Activated CD4-positive, alpha-beta T cell treated with anti-CD3 and anti-CD28 coated beads, Interleukin-2, amount 50 U/mL, for 16 hours (primary cell): ENCODE measurements at regions not wholly inside any gene's neighbourhood (a gene's known extent, or its start where the extent isn't known, plus 50 kb on each side); places are given as distances from the start of the nearest gene placed in this dataset.
"Not testable (repeated sequence)": the region's sequence is repeated elsewhere in the genome, so short reads cannot be mapped to it uniquely, and the experiment has no call there.

Source experiments
- DNase-seq: peaks from one replicate; pipeline ENCODE4 v3.0.0-alpha.2; 2020

GRCh38 chr11:115985896-115986295, 481.7 kb upstream of the CADM1 start:
- no peak for DNase-seq

- DNase-seq, result no peak
Measured at GRCh38 chr11:115984228-115984627, 480.0 kb upstream of the CADM1 start.

- DNase-seq, result no peak
Measured at GRCh38 chr11:115982666-115983065, 478.5 kb upstream of the CADM1 start.

- no peak for DNase-seq
Measured at GRCh38 chr11:115981814-115982471, 477.7 kb upstream of the CADM1 start.

- DNase-seq, result no peak
Measured at GRCh38 chr11:115981104-115981481, 476.9 kb upstream of the CADM1 start.

GRCh38 chr11:115980337-115981103, 476.3 kb upstream of the CADM1 start:
- no peak for DNase-seq

- no peak for DNase-seq
Measured at GRCh38 chr11:115974703-115975102, 470.5 kb upstream of the CADM1 start.

GRCh38 chr11:115967203-115967602, 463.0 kb upstream of the CADM1 start:
- not testable (repeated sequence) for DNase-seq

GRCh38 chr11:115965767-115966504, 461.7 kb upstream of the CADM1 start:
- DNase-seq, result no peak

GRCh38 chr11:115964091-115964490, 459.9 kb upstream of the CADM1 start:
- DNase-seq, result no peak

- DNase-seq, result no peak
Measured at GRCh38 chr11:115963156-115963555, 458.9 kb upstream of the CADM1 start.

GRCh38 chr11:115961159-115962003, 457.2 kb upstream of the CADM1 start:
- no peak for DNase-seq

GRCh38 chr11:115959081-115959486, 454.9 kb upstream of the CADM1 start:
- DNase-seq, result no peak

GRCh38 chr11:115958089-115959000, 454.1 kb upstream of the CADM1 start:
- DNase-seq, result no peak

GRCh38 chr11:115955803-115956202, 451.6 kb upstream of the CADM1 start:
- DNase-seq, result no peak

- DNase-seq, result no peak
Measured at GRCh38 chr11:115950660-115951059, 446.4 kb upstream of the CADM1 start.

- DNase-seq, result no peak
Measured at GRCh38 chr11:115944596-115944995, 440.4 kb upstream of the CADM1 start.

GRCh38 chr11:115942011-115942410, 437.8 kb upstream of the CADM1 start:
- DNase-seq, result no peak

GRCh38 chr11:115941481-115941993, 437.3 kb upstream of the CADM1 start:
- DNase-seq, result peak; percentile 55

- no peak for DNase-seq
Measured at GRCh38 chr11:115941044-115941443, 436.8 kb upstream of the CADM1 start.

- DNase-seq, result no peak
Measured at GRCh38 chr11:115939731-115940421, 435.7 kb upstream of the CADM1 start.
